IMR-90 (cell line): ENCODE measurements at regions not wholly inside any gene's neighbourhood (a gene's known extent, or its start where the extent isn't known, plus 50 kb on each side); places are given as distances from the start of the nearest gene placed in this dataset.

Experiments
- ATAC-seq: fragments of 200-7000 bp; cut with Tn5 transposase; 2 replicates; pipeline ENCODE4 v1.9.1; 2020; ENCODE audit warnings: low read depth, mild to moderate bottlenecking, moderate library complexity
- BruUV-seq: library from RNA; stranded (reverse); fragments of 400-500 nt; replicated peaks from 2 replicates; lab custom pipeline; 2021; lab: Mats Ljungman, UMichigan
- CTCF ChIA-PET: fragments of 300-600 bp; formaldehyde crosslinking; extraction: SDS; loops from one replicate; lab custom pipeline; 2021; ENCODE audit warnings: antibody characterized with exemption; lab: Yijun Ruan, JAX
- POLR2A ChIA-PET: fragments of 300-600 bp; sonication (Branson Sonifier 250); formaldehyde crosslinking; loops from one replicate; lab custom pipeline; 2022; ENCODE audit warnings: antibody characterized with exemption; ENCODE audit not compliant: unreplicated experiment; lab: Charles Lee
- DNase-seq: peaks from one replicate; pipeline ENCODE4 v3.0.0; 2013
- H2AFZ ChIP-seq: replicated peaks from 2 replicates; pipeline ENCODE3; 2013; ENCODE audit warnings: low read length, mild to moderate bottlenecking; ENCODE audit not compliant: poor library complexity
- H2AK5ac ChIP-seq: 2 replicates; pipeline ENCODE4 v1.6.1; 2013; ENCODE audit warnings: low read depth, low read length, inconsistent platforms
- H2AK9ac ChIP-seq: replicated peaks from 2 replicates; pipeline ENCODE3; 2013; ENCODE audit warnings: mild to moderate bottlenecking, low read depth, low read length, moderate library complexity; ENCODE audit not compliant: poor library complexity
- H2BK120ac ChIP-seq: 2 replicates; pipeline ENCODE4 v1.6.1; 2013; ENCODE audit warnings: low read depth, low read length, inconsistent platforms
- H2BK15ac ChIP-seq: 3 replicates; pipeline ENCODE4 v1.6.1; 2013; ENCODE audit warnings: low read depth, low read length, inconsistent platforms
- H2BK20ac ChIP-seq: 2 replicates; pipeline ENCODE4 v1.6.1; 2013; ENCODE audit warnings: low read depth, mild to moderate bottlenecking, inconsistent platforms, low read length, moderate library complexity
- H2BK5ac ChIP-seq: 2 replicates; pipeline ENCODE4 v1.6.1; 2013; ENCODE audit warnings: mild to moderate bottlenecking, low read depth, low read length, inconsistent platforms; ENCODE audit not compliant: poor library complexity, severe bottlenecking
- H3K14ac ChIP-seq: replicated peaks from 2 replicates; pipeline ENCODE4 v1.6.1; 2013; ENCODE audit warnings: low read depth, low read length, inconsistent platforms
- H3K18ac ChIP-seq: 2 replicates; pipeline ENCODE4 v1.6.1; 2013; ENCODE audit warnings: low read depth, low read length, control low read depth
- H3K23ac ChIP-seq: 2 replicates; pipeline ENCODE4 v1.6.1; 2013; ENCODE audit warnings: low read depth, low read length, inconsistent platforms
- H3K27ac ChIP-seq: 2 replicates; pipeline ENCODE4 v1.5.1; 2013; ENCODE audit warnings: mild to moderate bottlenecking, control low read depth, low read length; ENCODE audit not compliant: insufficient read depth
- H3K27me3 ChIP-seq: 2 replicates; pipeline ENCODE4 v1.6.1; 2013; ENCODE audit warnings: low read length; ENCODE audit not compliant: control insufficient read depth, insufficient read depth
- H3K36me3 ChIP-seq: 2 replicates; pipeline ENCODE4 v1.6.1; 2013; ENCODE audit warnings: low read length, mixed read lengths; ENCODE audit not compliant: control insufficient read depth, insufficient read depth
- H3K4ac ChIP-seq: 2 replicates; pipeline ENCODE4 v1.6.1; 2013; ENCODE audit warnings: low read depth, low read length, inconsistent platforms
- H3K4me1 ChIP-seq: 2 replicates; pipeline ENCODE4 v1.6.1; 2013; ENCODE audit warnings: low read length, mixed read lengths; ENCODE audit not compliant: control insufficient read depth, insufficient read depth
- H3K4me2 ChIP-seq: 2 replicates; pipeline ENCODE4 v1.6.1; 2013; ENCODE audit warnings: low read depth, mild to moderate bottlenecking, control low read depth, low read length, moderate library complexity
- H3K4me3 ChIP-seq: 2 replicates; pipeline ENCODE4 v1.5.1; 2013; ENCODE audit warnings: low read depth, mild to moderate bottlenecking, control low read depth, low read length, moderate library complexity; ENCODE audit not compliant: insufficient read depth
- H3K56ac ChIP-seq: 2 replicates; pipeline ENCODE4 v1.6.1; 2013; ENCODE audit warnings: low read length, inconsistent platforms; ENCODE audit not compliant: insufficient read depth; ENCODE audit errors: extremely low read depth
- H3K79me1 ChIP-seq, 2 experiments: 2 replicates each; pipeline ENCODE4 v1.6.1; 2013; ENCODE audit warnings: low read length in 2 of 2, inconsistent platforms in 1 of 2, low read depth in 1 of 2
- H3K9ac ChIP-seq: 2 replicates; pipeline ENCODE4 v1.6.1; 2013; ENCODE audit warnings: low read depth, low read length, control low read depth
- H3K9me1 ChIP-seq: 2 replicates; pipeline ENCODE4 v1.6.1; 2013; ENCODE audit warnings: low read length, inconsistent platforms; ENCODE audit not compliant: insufficient read depth
- H3K9me3 ChIP-seq: 2 replicates; pipeline ENCODE4 v1.6.1; 2013; ENCODE audit warnings: low read length; ENCODE audit not compliant: control insufficient read depth, insufficient read depth
- H4K20me1 ChIP-seq: 2 replicates; pipeline ENCODE4 v1.6.1; 2013; ENCODE audit warnings: low read length, inconsistent platforms; ENCODE audit not compliant: insufficient read depth
- H4K5ac ChIP-seq: 2 replicates; pipeline ENCODE4 v1.6.1; 2013; ENCODE audit warnings: mild to moderate bottlenecking, low read depth, low read length, control low read depth
- H4K8ac ChIP-seq, 2 experiments: 2 replicates each; pipeline ENCODE4 v1.6.1; 2013; ENCODE audit warnings: low read depth in 2 of 2, low read length in 2 of 2, control low read depth in 1 of 2, inconsistent platforms in 1 of 2
- H4K91ac ChIP-seq: 2 replicates; pipeline ENCODE4 v1.6.1; 2013; ENCODE audit warnings: low read depth, low read length, inconsistent platforms; ENCODE audit not compliant: insufficient read depth
- BHLHE40 ChIP-seq: fragments of 150-350 bp; IDR thresholded peaks from 2 replicates; pipeline ENCODE4 v1.6.1; 2016; ENCODE audit warnings: mild to moderate bottlenecking, low read depth, low read length
- CEBPB ChIP-seq: IDR thresholded peaks from 2 replicates; pipeline ENCODE4 v1.6.1; 2012; ENCODE audit warnings: low read depth, low read length, improper control_type of control experiment
- CHD1 ChIP-seq: IDR thresholded peaks from 2 replicates; pipeline ENCODE4 v1.6.1; 2012; ENCODE audit warnings: low read depth, low read length, improper control_type of control experiment
- CTCF ChIP-seq: conservative IDR thresholded peaks from 2 replicates; pipeline ENCODE4 v1.5.1; 2012; ENCODE audit warnings: mild to moderate bottlenecking, low read depth, low read length, improper control_type of control experiment
- ELK1 ChIP-seq: fragments of 150-350 bp; IDR thresholded peaks from 2 replicates; pipeline ENCODE4 v1.6.1; 2016; ENCODE audit warnings: low read depth, mild to moderate bottlenecking, low read length, moderate library complexity, borderline replicate concordance
- FOS ChIP-seq: fragments of 150-350 bp; IDR thresholded peaks from 2 replicates; pipeline ENCODE4 v1.6.1; 2016; ENCODE audit warnings: low read depth, low read length
- MAFK ChIP-seq: IDR thresholded peaks from 2 replicates; pipeline ENCODE4 v1.6.1; 2012; ENCODE audit warnings: low read depth, low read length, improper control_type of control experiment
- MAZ ChIP-seq: IDR thresholded peaks from 2 replicates; pipeline ENCODE4 v1.6.1; 2012; ENCODE audit warnings: low read depth, mild to moderate bottlenecking, low read length, improper control_type of control experiment, moderate library complexity, borderline replicate concordance
- MXI1 ChIP-seq: IDR thresholded peaks from 2 replicates; pipeline ENCODE4 v1.6.1; 2012; ENCODE audit warnings: low read depth, mild to moderate bottlenecking, low read length, moderate library complexity, borderline replicate concordance
- NFE2L2 ChIP-seq: fragments of 150-350 bp; IDR thresholded peaks from 2 replicates; pipeline ENCODE4 v1.6.1; 2016; ENCODE audit warnings: low read depth, mild to moderate bottlenecking, low read length
- POLR2A ChIP-seq: IDR thresholded peaks from 2 replicates; pipeline ENCODE4 v1.6.1; 2012; ENCODE audit warnings: mild to moderate bottlenecking, low read depth, low read length
- RCOR1 ChIP-seq: IDR thresholded peaks from 2 replicates; pipeline ENCODE4 v1.6.1; 2012; ENCODE audit warnings: mild to moderate bottlenecking, low read length, improper control_type of control experiment; ENCODE audit not compliant: insufficient replicate concordance
- RFX5 ChIP-seq: IDR thresholded peaks from 2 replicates; pipeline ENCODE4 v1.8.0; 2012; ENCODE audit warnings: low read depth, mild to moderate bottlenecking, low read length, moderate library complexity
- SMC3 ChIP-seq: fragments of 150-350 bp; IDR thresholded peaks from 2 replicates; pipeline ENCODE4 v1.6.1; 2016; ENCODE audit warnings: low read depth, mild to moderate bottlenecking, antibody characterized with exemption, low read length, moderate library complexity
- USF2 ChIP-seq: fragments of 150-350 bp; IDR thresholded peaks from 2 replicates; pipeline ENCODE4 v1.6.1; 2017; ENCODE audit warnings: mild to moderate bottlenecking, antibody characterized with exemption, low read length, low read depth
- WGBS, 2 experiments: methylation state at CpG; one replicate each; pipeline versions ENCODE4 v1.1.5 to v1.1.7; 2013; ENCODE audit warnings: missing lambda C conversion rate in 2 of 2; ENCODE audit not compliant: insufficient read length in 1 of 2; ENCODE audit errors: extremely low coverage in 2 of 2; 5-methylcytosine and 5-hydroxymethylcytosine counted together
- dilution Hi-C: fragments of 300-500 bp; cut with HindIII; formaldehyde crosslinking; loops from one replicate; pipeline ENCODE4 v1.14.3; 2018; ENCODE audit warnings: low sequenced_read_pairs; ENCODE audit not compliant: unreplicated experiment
- in situ Hi-C: fragments of 300-500 bp; cut with MboI; formaldehyde crosslinking; loops from 3 replicates; pipeline ENCODE4 v1.14.3; 2019; ENCODE audit warnings: low sequenced_read_pairs, inconsistent platforms, mixed read lengths
- intact Hi-C: fragments of 100-400 bp; cut with micrococcal nuclease; formaldehyde crosslinking; loops from 2 replicates; pipeline ENCODE4 v1.10.0; 2022

- Histone ChIP-seq H4K5ac (no peak overlapping the region), H3K9me1 (no peaks in the 10 kb centered on the region), H2AK9ac (no peak overlapping the region), H4K91ac (no peak overlapping the region), H3K27me3 (no peaks in the 10 kb centered on the region), H3K4ac (no peak overlapping the region), H2BK120ac (no peak overlapping the region), H3K9ac (no peak overlapping the region), H2AK5ac (no peak overlapping the region), H2BK15ac (no peak overlapping the region), H3K36me3 (0 out of 2 replicates have a peak, but pooled peaks cover 3% of the 10 kb centered on the region), H3K4me1 (peaks cover 2% of the 10 kb centered on the region; the same call in 1 of the 2 replicates), H3K56ac (no peak overlapping the region), H2BK20ac (no peak overlapping the region), H3K79me1 (no peaks in the 10 kb centered on the region), H4K20me1 (no peaks in the 10 kb centered on the region), H3K27ac (no peak overlapping the region), H2AFZ (no peak overlapping the region), H3K14ac (no peak overlapping the region), H3K23ac (no peak overlapping the region), H3K4me3 (no peak overlapping the region), H2BK5ac (no peak overlapping the region), H3K18ac (no peak overlapping the region), H3K4me2 (no peak overlapping the region), H3K9me3 (no peaks in the 10 kb centered on the region), H4K8ac (no peak overlapping the region)
- CTCF ChIA-PET: no interaction called here
- TF ChIP-seq USF2 (no peak), CHD1 (no peak), MAZ (no peak), MAFK (no peak), RFX5 (no peak), SMC3 (no peak), FOS (no peak), BHLHE40 (no peak), POLR2A (no peak), CTCF (no peak), RCOR1 (no peak), NFE2L2 (no peak), ELK1 (no peak), CEBPB (no peak), MXI1 (no peak)
- dilution Hi-C loops: no loop called here
- intact Hi-C loops: no loop called here
- WGBS, 2 experiments: no CpG with 5 or more reads among the region's 3 CpGs
- no TSS peak for BruUV-seq
- ATAC-seq: no peak
- in situ Hi-C loops: no loop called here
- DNase-seq: no peak
- POLR2A ChIA-PET: no interaction called here
Measured at GRCh38 chr6:144749263-144749662, 464.1 kb downstream of the UTRN start.
